Renal cortex interstitium (tissue), 11 donors: ENCODE measurements at regions not wholly inside any gene's neighbourhood (a gene's known extent, or its start where the extent isn't known, plus 50 kb on each side); places are given as distances from the start of the nearest gene placed in this dataset.
"Not testable (repeated sequence)": the region's sequence is repeated elsewhere in the genome, so short reads cannot be mapped to it uniquely, and the experiment has no call there.

ENCODE experiments used
- DNase-seq, 11 donors: peaks; one replicate each; pipeline ENCODE4 v3.0.0-alpha.2; 2013; ENCODE audit warnings: low read depth in 9 of 11, low spot score in 4 of 11; ENCODE audit errors: extremely low read depth in 1 of 11

- DNase-seq = no peak
Measured at GRCh38 chr6:92977018-92977417, 442.3 kb downstream of the EPHA7 start.

- DNase-seq = peak in 6 of 11 donors; percentile 6 to 52 (median 29)
Measured at GRCh38 chr6:92967362-92967761, 452.0 kb downstream of the EPHA7 start.

- DNase-seq = no peak
Measured at GRCh38 chr6:92962846-92963245, 456.5 kb downstream of the EPHA7 start.

GRCh38 chr6:92952111-92952510 lies 467.2 kb downstream of the EPHA7 start:
- not testable (repeated sequence) for DNase-seq

- DNase-seq = no peak
Measured at GRCh38 chr6:92945799-92946198, 473.6 kb downstream of the EPHA7 start.

- DNase-seq = peak in 2 of 11 donors; percentile 4 to 11
Measured at GRCh38 chr6:92944132-92944531, 475.2 kb downstream of the EPHA7 start.

- DNase-seq = no peak
Measured at GRCh38 chr6:92942549-92942948, 476.8 kb downstream of the EPHA7 start.

GRCh38 chr6:92934625-92935024 lies 484.7 kb downstream of the EPHA7 start:
- DNase-seq = no peak

- DNase-seq = no peak
Measured at GRCh38 chr6:92930171-92930570, 489.2 kb downstream of the EPHA7 start.

- no peak for DNase-seq
Measured at GRCh38 chr6:92922216-92922806, 497.0 kb downstream of the EPHA7 start.

- no peak for DNase-seq
Measured at GRCh38 chr6:92915466-92915865, 503.9 kb downstream of the EPHA7 start.

- DNase-seq = no peak
Measured at GRCh38 chr6:92911301-92911700, 508.1 kb downstream of the EPHA7 start.

GRCh38 chr6:92910646-92911045 lies 508.7 kb downstream of the EPHA7 start:
- no peak for DNase-seq

GRCh38 chr6:92906385-92906784 lies 513.0 kb downstream of the EPHA7 start:
- no peak for DNase-seq

GRCh38 chr6:92893741-92894140 lies 525.6 kb downstream of the EPHA7 start:
- DNase-seq = peak in 1 of 11 donors; percentile 2

GRCh38 chr6:92892626-92893170 lies 526.7 kb downstream of the EPHA7 start:
- no peak for DNase-seq

GRCh38 chr6:92888316-92888715 lies 531.0 kb downstream of the EPHA7 start:
- DNase-seq = no peak

- no peak for DNase-seq
Measured at GRCh38 chr6:92887871-92888270, 531.5 kb downstream of the EPHA7 start.

- DNase-seq = no peak
Measured at GRCh38 chr6:92879526-92879925, 539.8 kb downstream of the EPHA7 start.

GRCh38 chr6:92864966-92865555 lies 554.3 kb downstream of the EPHA7 start:
- DNase-seq = no peak

GRCh38 chr6:92849636-92850035 lies 569.7 kb downstream of the EPHA7 start:
- DNase-seq = no peak
